GM18870 (cell line): ENCODE measurements at regions not wholly inside any gene's neighbourhood (a gene's known extent, or its start where the extent isn't known, plus 50 kb on each side); places are given as distances from the start of the nearest gene placed in this dataset.

ENCODE experiments used
- ATAC-seq: cut with Tn5 transposase; IDR thresholded peaks from one replicate; pipeline ENCODE4 v1.9.1; 2021; ENCODE audit warnings: moderate library complexity; ENCODE audit not compliant: unreplicated experiment

- ATAC-seq, result no peak
These were observed 142.4 kb downstream of the DACT1 start for GRCh38 chr14:58780185-58780584.

- ATAC-seq, result no peak
These were observed 142.8 kb downstream of the DACT1 start for GRCh38 chr14:58780605-58781004.

- no peak for ATAC-seq
These were observed 144.2 kb downstream of the DACT1 start for GRCh38 chr14:58782011-58782410.

- ATAC-seq, result no peak
These were observed 146.2 kb downstream of the DACT1 start for GRCh38 chr14:58783792-58784511.

- no peak for ATAC-seq
These were observed 147.2 kb downstream of the DACT1 start for GRCh38 chr14:58784931-58785330.

GRCh38 chr14:58785701-58786100 is 147.9 kb downstream of the DACT1 start:
- ATAC-seq, result no peak

GRCh38 chr14:58787592-58787991 is 149.8 kb downstream of the DACT1 start:
- ATAC-seq, result no peak

GRCh38 chr14:58788655-58789503 is 151.1 kb downstream of the DACT1 start:
- no peak for ATAC-seq

- ATAC-seq, result no peak
These were observed 152.0 kb downstream of the DACT1 start for GRCh38 chr14:58789736-58790135.

GRCh38 chr14:58792416-58792815 is 154.7 kb downstream of the DACT1 start:
- no peak for ATAC-seq

- no peak for ATAC-seq
These were observed 155.5 kb downstream of the DACT1 start for GRCh38 chr14:58793131-58793740.

GRCh38 chr14:58794993-58795762 is 157.4 kb downstream of the DACT1 start:
- no peak for ATAC-seq

- no peak for ATAC-seq
These were observed 158.7 kb downstream of the DACT1 start for GRCh38 chr14:58796242-58797009.

- peak; percentile 83 for ATAC-seq
These were observed 159.3 kb downstream of the DACT1 start for GRCh38 chr14:58797010-58797429.

- ATAC-seq, result no peak
These were observed 160.4 kb downstream of the DACT1 start for GRCh38 chr14:58798173-58798572.

- ATAC-seq, result no peak
These were observed 163.3 kb downstream of the DACT1 start for GRCh38 chr14:58801086-58801485.

- ATAC-seq, result no peak
These were observed 167.3 kb downstream of the DACT1 start for GRCh38 chr14:58805057-58805456.

- ATAC-seq, result no peak
These were observed 168.0 kb downstream of the DACT1 start for GRCh38 chr14:58805605-58806409.

GRCh38 chr14:58807191-58807590 is 169.4 kb downstream of the DACT1 start:
- ATAC-seq, result no peak
